Endothelial cell of umbilical vein (primary cell): ENCODE measurements at regions not wholly inside any gene's neighbourhood (a gene's known extent, or its start where the extent isn't known, plus 50 kb on each side); places are given as distances from the start of the nearest gene placed in this dataset.

ENCODE experiments used
- BruUV-seq: library from RNA; stranded (reverse); fragments of 400-500 nt; replicated peaks from 2 replicates; lab custom pipeline; 2021; lab: Mats Ljungman, UMichigan
- CTCF ChIA-PET: fragments of 300-600, 350-600 bp; sonication (Branson Sonifier 250); formaldehyde crosslinking; loops from one replicate; lab custom pipeline; 2021; ENCODE audit warnings: antibody characterized with exemption, inconsistent platforms; lab: Charles Lee
- POLR2A ChIA-PET: fragments of 300-600, 350-600 bp; sonication (Branson Sonifier 250); formaldehyde crosslinking; loops from one replicate; lab custom pipeline; 2021; ENCODE audit warnings: antibody characterized with exemption, inconsistent platforms; lab: Charles Lee
- DNase-seq: peaks from one replicate; pipeline ENCODE4 v3.0.0-alpha.2; 2011; ENCODE audit warnings: low read depth, low spot score
- FAIRE-seq: peaks from 2 replicates; lab custom pipeline; 2011; peaks lifted over from hg19 to GRCh38; lab: Jason Lieb, UNC
- H2AFZ ChIP-seq: 2 replicates; pipeline ENCODE4 v1.6.0; 2012; ENCODE audit warnings: low read depth, low read length, control low read depth, inconsistent platforms
- H3K27ac ChIP-seq: 2 replicates; pipeline ENCODE4 v1.5.1; 2011; ENCODE audit warnings: low read depth, mild to moderate bottlenecking, control low read depth, low read length, moderate library complexity; ENCODE audit not compliant: insufficient read depth
- H3K27me3 ChIP-seq, 2 experiments: 2 replicates each; pipeline versions ENCODE4 v1.6.0 to v1.6.1; 2011; ENCODE audit warnings: low read length in 2 of 2, mixed read lengths in 1 of 2; ENCODE audit not compliant: control insufficient read depth in 2 of 2, insufficient read depth in 2 of 2
- H3K36me3 ChIP-seq, 2 experiments: 2 replicates in 1 of 2; 3 replicates in 1 of 2; pipeline ENCODE4 v1.5.1; 2011; ENCODE audit warnings: low read length in 2 of 2, mild to moderate bottlenecking in 1 of 2, moderate library complexity in 1 of 2; ENCODE audit not compliant: control insufficient read depth in 2 of 2, insufficient read depth in 2 of 2; ENCODE audit errors: extremely low read depth in 1 of 2
- H3K4me1 ChIP-seq: 3 replicates; pipeline ENCODE4 v1.5.1; 2011; ENCODE audit warnings: mild to moderate bottlenecking, low read length; ENCODE audit not compliant: control insufficient read depth, insufficient read depth; ENCODE audit errors: extremely low read depth
- H3K4me2 ChIP-seq: 2 replicates; pipeline ENCODE4 v1.6.1; 2011; ENCODE audit warnings: low read length, control low read depth, mixed read lengths; ENCODE audit not compliant: insufficient read depth
- H3K4me3 ChIP-seq, 3 experiments: fragments of 200-600 bp in 1 of 3; sonication (generic), shearing (Covaris generic) in 1 of 3; replicated peaks in 1 of 3; 2 replicates each; pipeline ENCODE4 v1.5.1; 2011 to 2016; ENCODE audit warnings: control low read depth in 3 of 3, low read length in 3 of 3, mild to moderate bottlenecking in 2 of 3, inconsistent platforms in 1 of 3, low read depth in 1 of 3, moderate library complexity in 1 of 3; ENCODE audit not compliant: insufficient read depth in 1 of 3
- H3K79me2 ChIP-seq: 2 replicates; pipeline ENCODE4 v1.6.0; 2012; ENCODE audit warnings: low read length, inconsistent platforms; ENCODE audit not compliant: control insufficient read depth, insufficient read depth
- H3K9ac ChIP-seq: replicated peaks from 2 replicates; pipeline ENCODE3; 2011; ENCODE audit warnings: low read length, control low read depth; ENCODE audit not compliant: insufficient read depth; ENCODE audit errors: extremely low read depth
- H3K9me1 ChIP-seq: replicated peaks from 3 replicates; pipeline ENCODE4 v1.6.0; 2011; ENCODE audit warnings: mild to moderate bottlenecking, low read length; ENCODE audit not compliant: control insufficient read depth, insufficient read depth; ENCODE audit errors: extremely low read depth
- H3K9me3 ChIP-seq: replicated peaks from 2 replicates; pipeline ENCODE4 v1.5.1; 2012; ENCODE audit warnings: low read length, inconsistent platforms; ENCODE audit not compliant: control insufficient read depth, insufficient read depth
- H4K20me1 ChIP-seq: replicated peaks from 2 replicates; pipeline ENCODE3; 2011; ENCODE audit warnings: mild to moderate bottlenecking, low read length; ENCODE audit not compliant: control insufficient read depth, insufficient read depth; ENCODE audit errors: extremely low read depth
- EZH2 ChIP-seq: IDR thresholded peaks from 2 replicates; pipeline ENCODE4 v1.6.1; 2012; ENCODE audit warnings: borderline replicate concordance, low read depth, mild to moderate bottlenecking, moderate library complexity, low read length, inconsistent platforms; ENCODE audit not compliant: severe bottlenecking
- FOS ChIP-seq: IDR thresholded peaks from 2 replicates; pipeline ENCODE4 v1.6.1; 2011; ENCODE audit warnings: mild to moderate bottlenecking, low read length, moderate library complexity, borderline replicate concordance; ENCODE audit not compliant: insufficient read depth
- GATA2 ChIP-seq: IDR thresholded peaks from 2 replicates; pipeline ENCODE4 v1.7.0; 2011; ENCODE audit warnings: low read depth, mild to moderate bottlenecking, moderate library complexity, mixed read lengths, low read length; ENCODE audit not compliant: insufficient read length, insufficient read depth
- JUN ChIP-seq: IDR thresholded peaks from 2 replicates; pipeline ENCODE4 v1.6.1; 2011; ENCODE audit warnings: borderline replicate concordance, low read depth; ENCODE audit not compliant: insufficient read length, insufficient read depth
- MYC ChIP-seq: IDR thresholded peaks from one replicate; pipeline ENCODE4 v1.6.1; 2011; ENCODE audit warnings: mild to moderate bottlenecking, low read depth, low read length
- POLR2A ChIP-seq: IDR thresholded peaks from 2 replicates; pipeline ENCODE4 v1.6.1; 2012; ENCODE audit warnings: low read depth, mild to moderate bottlenecking, control low read depth, low read length
- POLR2AphosphoS5 ChIP-seq: IDR thresholded peaks from 2 replicates; pipeline ENCODE4 v1.6.1; 2012; ENCODE audit warnings: low read depth, mild to moderate bottlenecking, control low read depth, low read length, moderate library complexity; ENCODE audit not compliant: insufficient read depth
- dilution Hi-C: fragments of 300-500 bp; cut with MboI; formaldehyde crosslinking; loops from one replicate; pipeline ENCODE4 v1.15.0; 2019; ENCODE audit warnings: low sequenced_read_pairs; ENCODE audit not compliant: extremely low pct_ligation_motif_present
- intact Hi-C: fragments of 100-400 bp; cut with micrococcal nuclease; formaldehyde crosslinking; loops from one replicate; pipeline ENCODE4 v1.10.0; 2022
- TF ChIP-seq, protein P1 (sequence below), 2 donors: IDR thresholded peaks; 1 replicate in 1 of 2; 2 replicates in 1 of 2; pipeline ENCODE4 v1.5.1; 2011; ENCODE audit warnings: low read length in 2 of 2, mild to moderate bottlenecking in 2 of 2, moderate library complexity in 2 of 2, control low read depth in 1 of 2, inconsistent platforms in 1 of 2, low read depth in 1 of 2; ENCODE audit not compliant: insufficient read depth in 1 of 2; ENCODE audit errors: extremely low read depth in 1 of 2
- TF ChIP-seq, protein P2 (sequence below): IDR thresholded peaks from 2 replicates; pipeline ENCODE4 v1.6.1; 2011; ENCODE audit not compliant: insufficient read depth, insufficient read length

DNA sequence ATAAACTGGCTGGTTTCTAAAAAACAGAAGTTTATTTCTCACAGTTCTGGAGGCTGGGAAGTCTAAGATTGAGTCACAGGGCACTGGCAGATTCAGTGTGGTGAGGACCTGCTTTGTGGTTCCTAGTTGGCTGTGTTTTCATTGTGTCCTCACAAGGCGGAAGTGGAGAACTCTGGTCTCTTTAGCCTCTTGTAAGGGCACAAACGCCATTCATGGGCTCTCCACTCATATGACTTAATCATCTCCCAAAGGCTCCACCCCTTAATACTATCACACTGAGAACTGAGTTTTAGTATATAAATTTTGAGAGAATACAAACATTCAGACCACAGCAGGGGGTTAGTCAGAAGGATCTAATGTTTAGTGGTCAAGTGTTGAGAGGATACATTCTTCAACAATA is 208.2 kb downstream of the SEC61B start:
- no peak overlapping the region for H2AFZ ChIP-seq
- TF ChIP-seq POLR2A = no peak
- TF ChIP-seq POLR2AphosphoS5 = no peak
- TF ChIP-seq EZH2 = no peak
- no peak for TF ChIP-seq GATA2
- TF ChIP-seq MYC = no peak
- no peak for TF ChIP-seq JUN
- TF ChIP-seq, protein P1, sequence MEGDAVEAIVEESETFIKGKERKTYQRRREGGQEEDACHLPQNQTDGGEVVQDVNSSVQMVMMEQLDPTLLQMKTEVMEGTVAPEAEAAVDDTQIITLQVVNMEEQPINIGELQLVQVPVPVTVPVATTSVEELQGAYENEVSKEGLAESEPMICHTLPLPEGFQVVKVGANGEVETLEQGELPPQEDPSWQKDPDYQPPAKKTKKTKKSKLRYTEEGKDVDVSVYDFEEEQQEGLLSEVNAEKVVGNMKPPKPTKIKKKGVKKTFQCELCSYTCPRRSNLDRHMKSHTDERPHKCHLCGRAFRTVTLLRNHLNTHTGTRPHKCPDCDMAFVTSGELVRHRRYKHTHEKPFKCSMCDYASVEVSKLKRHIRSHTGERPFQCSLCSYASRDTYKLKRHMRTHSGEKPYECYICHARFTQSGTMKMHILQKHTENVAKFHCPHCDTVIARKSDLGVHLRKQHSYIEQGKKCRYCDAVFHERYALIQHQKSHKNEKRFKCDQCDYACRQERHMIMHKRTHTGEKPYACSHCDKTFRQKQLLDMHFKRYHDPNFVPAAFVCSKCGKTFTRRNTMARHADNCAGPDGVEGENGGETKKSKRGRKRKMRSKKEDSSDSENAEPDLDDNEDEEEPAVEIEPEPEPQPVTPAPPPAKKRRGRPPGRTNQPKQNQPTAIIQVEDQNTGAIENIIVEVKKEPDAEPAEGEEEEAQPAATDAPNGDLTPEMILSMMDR (IDR thresholded peaks at IDR 0.05; ENCODE audit: extremely low read depth in 1 of 2, insufficient read depth in 1 of 2, low read depth in 1 of 2, low read length in 2 of 2) = no peak
- no peak for TF ChIP-seq FOS
- TF ChIP-seq, protein P2, sequence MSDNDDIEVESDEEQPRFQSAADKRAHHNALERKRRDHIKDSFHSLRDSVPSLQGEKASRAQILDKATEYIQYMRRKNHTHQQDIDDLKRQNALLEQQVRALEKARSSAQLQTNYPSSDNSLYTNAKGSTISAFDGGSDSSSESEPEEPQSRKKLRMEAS = no peak
- dilution Hi-C loops (no loop called here), intact Hi-C loops (loop anchor here (5.0 kb wide), 2 partner anchors 248 to 392 kb away; partner anchors contain the start of gene NR4A3)
- ChIA-PET CTCF (no interaction called here), POLR2A (no interaction called here)
- H3K36me3 ChIP-seq = no peaks in the 10 kb centered on the region
- H4K20me1 ChIP-seq = no peaks in the 10 kb centered on the region
- no peaks in the 10 kb centered on the region for H3K79me2 ChIP-seq
- BruUV-seq = no TSS peak
- H3K9me1 ChIP-seq = no peaks in the 10 kb centered on the region
- no peak for FAIRE-seq
- H3K27me3 ChIP-seq = no peaks in the 10 kb centered on the region
- no peaks in the 10 kb centered on the region for H3K9me3 ChIP-seq
- H3K4me2 ChIP-seq = no peak overlapping the region
- DNase-seq = no peak
- H3K27ac ChIP-seq = no peak overlapping the region
- no peak overlapping the region for H3K9ac ChIP-seq
- H3K4me3 ChIP-seq = no peak overlapping the region
- peaks cover 30% of the 10 kb centered on the region for H3K4me1 ChIP-seq
